ENCODE measurements at regions not wholly inside any gene's neighbourhood (a gene's known extent, or its start where the extent isn't known, plus 50 kb on each side); places are given as distances from the start of the nearest gene placed in this dataset.

- TF ChIP-seq STAT1 (IDR thresholded peaks at IDR 0.05; ENCODE audit: unreplicated experiment) (no peak), CTCF (conservative IDR thresholded peaks at IDR 0.05; ENCODE audit: low read depth in 2 of 2) (no peak), NANOG (IDR thresholded peaks at IDR 0.05; ENCODE audit: borderline replicate concordance) (no peak), EZH2phosphoT487 (IDR thresholded peaks at IDR 0.05; ENCODE audit: unreplicated experiment) (no peak), ZNF462 (CRISPR knock-in tag; IDR thresholded peaks at IDR 0.05) (no peak), ZNF331 (CRISPR knock-in tag; IDR thresholded peaks at IDR 0.05; ENCODE audit: low read depth) (no peak), ZNF114 (CRISPR knock-in tag; IDR thresholded peaks at IDR 0.05) (no peak), POLR2AphosphoS5 (IDR thresholded peaks at IDR 0.05; ENCODE audit: low read depth) (no peak), REST (IDR thresholded peaks at IDR 0.05; ENCODE audit: unreplicated experiment) (no peak), ETS1 (IDR thresholded peaks at IDR 0.05) (no peak), EZH2 (IDR thresholded peaks at IDR 0.05; ENCODE audit: low read depth, unreplicated experiment) (no peak)
- no peak overlapping the region; the same call in 1 of the 2 replicates for H2AFZ ChIP-seq
- H3K27me3 ChIP-seq (ENCODE audit: insufficient read depth), result no peaks in the 10 kb centered on the region
- Mint-ChIP-seq H3K4me1 (peaks cover 18% of the 10 kb centered on the region), H3K36me3 (ENCODE audit: low read depth) (peaks cover 8% of the 10 kb centered on the region; the same call in 2 of the 3 replicates), H3K4me3 (no peak overlapping the region), H3K9me3 (peaks cover 7% of the 10 kb centered on the region), H3K27me3 (ENCODE audit: insufficient read depth, low read depth, poor library complexity) (no peaks in the 10 kb centered on the region), H3K27ac (no peak overlapping the region)
- no peaks in the 10 kb centered on the region for H3K36me3 ChIP-seq (ENCODE audit: insufficient read depth)
- H3K4me3 ChIP-seq, result no peak overlapping the region
- H3K4me2 ChIP-seq, result no peak overlapping the region
- no peak overlapping the region for H3K27ac ChIP-seq (ENCODE audit: low read depth)
- no peaks in the 10 kb centered on the region for H3F3A ChIP-seq (replicated peaks; ENCODE audit: low read depth)
- no peaks in the 10 kb centered on the region for H3K9me2 ChIP-seq (ENCODE audit: insufficient read depth)
- H3K4me1 ChIP-seq (ENCODE audit: insufficient read depth), result peaks cover 28% of the 10 kb centered on the region
- DNase-seq (ENCODE audit: low spot score), result no peak
- no peaks in the 10 kb centered on the region for H3K79me2 ChIP-seq (replicated peaks; ENCODE audit: insufficient read depth)
- ATAC-seq, result no peak
- H4K20me1 ChIP-seq (replicated peaks; ENCODE audit: insufficient read depth), result no peaks in the 10 kb centered on the region
These were observed 486.4 kb upstream of the PCDH20 start for GRCh38 chr13:61901946-61902541.

Data from GM23338 (cell line).